ENCODE measurements at regions not wholly inside any gene's neighbourhood (a gene's known extent, or its start where the extent isn't known, plus 50 kb on each side); places are given as distances from the start of the nearest gene placed in this dataset.

- Histone ChIP-seq H4K20me1 (ENCODE audit: insufficient read depth, low read length) (no peaks in the 10 kb centered on the region), H3K56ac (ENCODE audit: extremely low read depth, insufficient read depth, low read length) (no peak overlapping the region), H3K27me3 (ENCODE audit: control insufficient read depth, insufficient read depth, low read length) (no peaks in the 10 kb centered on the region), H2BK5ac (ENCODE audit: low read depth, low read length, poor library complexity, severe bottlenecking) (no peak overlapping the region), H3K4me3 (ENCODE audit: insufficient read depth, low read depth, low read length) (peak overlapping the region; percentile 46; the same call in 1 of the 2 replicates), H2BK15ac (ENCODE audit: low read depth, low read length) (no peak overlapping the region), H3K79me1 (ENCODE audit: low read depth in 1 of 2, low read length in 2 of 2) (no peaks in the 10 kb centered on the region), H2AK9ac (replicated peaks; ENCODE audit: low read depth, low read length, poor library complexity) (no peak overlapping the region), H3K9me1 (ENCODE audit: insufficient read depth, low read length) (no peaks in the 10 kb centered on the region), H3K4me1 (ENCODE audit: control insufficient read depth, insufficient read depth, low read length) (no peaks in the 10 kb centered on the region), H3K14ac (replicated peaks; ENCODE audit: low read depth, low read length) (no peak overlapping the region), H3K4ac (ENCODE audit: low read depth, low read length) (no peak overlapping the region), H2AFZ (replicated peaks; ENCODE audit: low read length, poor library complexity) (no peak overlapping the region), H3K23ac (ENCODE audit: low read depth, low read length) (no peak overlapping the region), H2AK5ac (ENCODE audit: low read depth, low read length) (no peak overlapping the region), H3K18ac (ENCODE audit: low read depth, low read length) (no peak overlapping the region), H4K5ac (ENCODE audit: low read depth, low read length) (no peak overlapping the region), H3K4me2 (ENCODE audit: low read depth, low read length) (peak overlapping the region; percentile 76; the same call in 1 of the 2 replicates), H3K9ac (ENCODE audit: low read depth, low read length) (no peak overlapping the region), H4K91ac (ENCODE audit: insufficient read depth, low read depth, low read length) (no peak overlapping the region), H4K8ac (ENCODE audit: low read depth in 2 of 2, low read length in 2 of 2) (no peak overlapping the region), H3K27ac (ENCODE audit: insufficient read depth, low read length) (no peak overlapping the region), H3K36me3 (ENCODE audit: control insufficient read depth, insufficient read depth, low read length) (no peaks in the 10 kb centered on the region), H3K9me3 (ENCODE audit: control insufficient read depth, insufficient read depth, low read length) (no peaks in the 10 kb centered on the region), H2BK20ac (ENCODE audit: low read depth, low read length) (no peak overlapping the region), H2BK120ac (ENCODE audit: low read depth, low read length) (no peak overlapping the region)
- dilution Hi-C loops (cut with HindIII; ENCODE audit: low sequenced_read_pairs, unreplicated experiment), result no loop called here
- in situ Hi-C loops (cut with MboI; ENCODE audit: low sequenced_read_pairs), result no loop called here
- BruUV-seq (replicated peaks), result no TSS peak
- ATAC-seq (ENCODE audit: low read depth) (no peak), DNase-seq (no peak)
- no CpG with 5 or more reads among the region's 5 CpGs for WGBS, 2 experiments (ENCODE audit: extremely low coverage in 2 of 2, insufficient read length in 1 of 2)
- ChIA-PET POLR2A (ENCODE audit: unreplicated experiment) (no interaction called here), CTCF (no interaction called here)
- TF ChIP-seq USF2 (IDR thresholded peaks at IDR 0.05; ENCODE audit: low read depth, low read length) (no peak), MAFK (IDR thresholded peaks at IDR 0.05; ENCODE audit: low read depth, low read length) (peak; percentile 90)
- intact Hi-C loops (cut with micrococcal nuclease), result no loop called here
Measured at GRCh38 chr1:102628109-102628613, 480.2 kb downstream of the COL11A1 start.
